ENCODE measurements at regions not wholly inside any gene's neighbourhood (a gene's known extent, or its start where the extent isn't known, plus 50 kb on each side); places are given as distances from the start of the nearest gene placed in this dataset.
"Not testable (repeated sequence)": the region's sequence is repeated elsewhere in the genome, so short reads cannot be mapped to it uniquely, and the experiment has no call there.

GRCh38 chr1:29687601-29688244 lies 451.4 kb downstream of the PTPRU start:
- DNase-seq (ENCODE audit: low read depth in 2 of 2) = no peak

DNA sequence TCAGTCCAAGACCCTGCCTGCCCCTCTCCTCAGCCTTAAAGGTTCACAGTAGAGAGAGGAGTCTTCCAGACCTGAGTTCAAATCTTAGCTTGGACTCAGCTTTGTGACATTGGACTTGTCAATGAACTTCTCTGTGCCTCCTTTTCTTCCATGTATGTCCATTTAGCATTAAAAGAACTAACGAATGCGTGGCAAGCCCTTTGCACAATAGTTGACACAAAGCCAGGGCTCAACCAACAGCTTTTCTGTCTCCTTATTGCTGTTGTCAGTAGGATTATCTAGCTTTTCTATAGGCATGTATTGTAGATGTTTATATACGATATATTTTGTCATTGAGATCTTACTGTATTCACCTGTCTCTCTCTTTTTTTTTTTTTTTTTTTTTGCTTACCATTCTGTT lies 450.8 kb downstream of the PTPRU start:
- no peak for DNase-seq (ENCODE audit: low read depth in 2 of 2)

- no peak for DNase-seq (ENCODE audit: low read depth in 2 of 2)
These were observed 449.9 kb downstream of the PTPRU start for GRCh38 chr1:29686012-29686930.

- DNase-seq (ENCODE audit: low read depth in 2 of 2) = no peak
These were observed 449.1 kb downstream of the PTPRU start for GRCh38 chr1:29685387-29685786.

GRCh38 chr1:29684141-29684540 lies 447.8 kb downstream of the PTPRU start:
- no peak for DNase-seq (ENCODE audit: low read depth in 2 of 2)

DNA sequence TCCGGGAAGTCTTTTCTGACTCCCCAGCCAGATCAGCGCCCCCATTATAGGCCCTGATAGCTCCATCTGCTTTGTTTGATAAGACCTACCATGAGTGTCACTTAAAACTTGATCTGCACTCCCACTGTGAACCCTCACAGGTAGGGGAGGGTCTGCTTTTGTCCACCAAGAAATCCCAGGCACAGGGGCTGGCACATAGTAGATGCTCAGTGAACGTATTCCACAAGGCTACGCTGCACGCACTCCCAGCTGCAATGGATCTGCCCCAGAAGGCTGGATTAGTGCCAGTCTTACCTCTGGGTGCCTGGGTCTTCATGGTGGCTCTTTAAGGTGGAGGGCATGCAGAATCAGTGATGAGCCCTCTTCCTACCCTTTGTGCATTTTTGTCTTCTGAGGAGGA lies 447.1 kb downstream of the PTPRU start:
- no peak for DNase-seq (ENCODE audit: low read depth in 2 of 2)

DNA sequence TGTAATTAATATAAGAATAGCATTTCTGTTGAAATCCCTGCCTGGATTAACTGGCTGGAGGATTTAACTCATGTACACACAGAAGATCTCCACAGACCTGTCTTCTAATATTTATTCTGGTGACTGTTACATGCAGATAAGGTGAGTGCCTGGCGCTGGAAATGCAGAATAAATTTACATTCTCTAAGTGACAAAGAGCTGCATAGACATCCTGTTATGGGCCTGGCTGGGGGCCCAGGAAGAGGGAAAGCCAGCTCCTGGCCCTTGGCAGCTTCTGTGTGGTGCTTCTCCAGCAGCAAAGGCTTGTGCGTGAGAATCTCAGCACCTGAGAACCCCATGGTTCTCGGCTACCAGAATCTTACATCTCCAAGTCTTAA lies 446.6 kb downstream of the PTPRU start:
- no peak for DNase-seq (ENCODE audit: low read depth in 2 of 2)

DNA sequence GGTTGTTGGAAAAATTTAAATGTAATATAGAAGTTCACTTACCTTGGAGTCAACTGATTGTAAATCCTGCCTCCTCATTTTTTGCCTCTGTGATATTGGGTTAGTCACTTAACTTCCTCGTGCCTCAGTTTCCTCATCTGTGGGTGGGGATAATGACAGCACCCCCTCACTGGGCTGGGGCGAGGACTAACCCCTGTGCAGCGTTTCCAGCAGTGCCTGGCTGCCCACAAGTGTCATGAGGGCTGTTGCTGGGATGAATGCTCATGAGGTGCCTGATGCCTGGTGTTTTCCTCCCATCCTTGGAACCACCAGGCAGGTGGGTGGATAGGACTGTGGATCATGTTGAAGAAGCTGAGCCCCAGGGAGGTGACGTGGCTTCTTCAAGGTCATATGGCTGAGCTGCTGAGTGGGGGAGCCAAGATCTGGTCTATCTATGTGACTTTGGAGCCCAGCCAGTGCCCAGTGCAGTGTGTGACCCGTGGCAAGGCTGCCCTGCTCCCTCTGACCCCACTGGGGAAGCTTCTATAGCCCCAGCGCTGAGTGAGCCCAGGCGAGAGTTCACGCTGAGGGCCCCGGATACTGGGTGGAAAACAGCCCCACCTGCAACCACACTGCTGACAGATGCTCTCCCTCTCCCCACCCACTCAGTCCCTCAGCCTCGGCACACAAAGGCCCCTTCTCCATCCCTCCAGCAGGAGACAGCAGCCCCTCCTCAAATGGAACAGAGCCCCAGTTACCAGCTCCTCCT lies 446.0 kb downstream of the PTPRU start:
- DNase-seq (ENCODE audit: low read depth in 2 of 2) = no peak

DNA sequence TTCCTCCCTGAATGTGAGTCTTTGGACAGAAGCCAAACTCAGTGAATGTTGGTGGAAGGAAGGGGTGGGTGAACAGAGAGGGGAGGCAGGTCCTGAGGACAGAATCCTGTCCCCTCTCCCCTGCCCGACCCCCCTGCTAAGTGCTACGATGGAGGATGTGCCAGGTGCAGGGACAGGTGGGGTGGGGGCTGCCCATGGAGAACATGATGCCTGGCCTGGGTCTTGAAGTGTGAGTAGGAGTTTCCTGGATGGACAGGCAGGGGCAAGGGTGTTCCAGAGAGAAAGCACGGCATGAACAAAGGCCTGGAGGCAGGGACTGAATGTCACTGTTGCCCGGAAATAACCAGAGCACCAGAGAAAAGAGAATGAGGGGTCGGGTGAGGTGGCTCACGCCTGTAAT lies 445.1 kb downstream of the PTPRU start:
- DNase-seq (ENCODE audit: low read depth in 2 of 2) = not testable (repeated sequence)

GRCh38 chr1:29679828-29680558 lies 443.7 kb downstream of the PTPRU start:
- DNase-seq (ENCODE audit: low read depth in 2 of 2) = no peak

- no peak for DNase-seq (ENCODE audit: low read depth in 2 of 2)
These were observed 443.0 kb downstream of the PTPRU start for GRCh38 chr1:29679316-29679715.

DNA sequence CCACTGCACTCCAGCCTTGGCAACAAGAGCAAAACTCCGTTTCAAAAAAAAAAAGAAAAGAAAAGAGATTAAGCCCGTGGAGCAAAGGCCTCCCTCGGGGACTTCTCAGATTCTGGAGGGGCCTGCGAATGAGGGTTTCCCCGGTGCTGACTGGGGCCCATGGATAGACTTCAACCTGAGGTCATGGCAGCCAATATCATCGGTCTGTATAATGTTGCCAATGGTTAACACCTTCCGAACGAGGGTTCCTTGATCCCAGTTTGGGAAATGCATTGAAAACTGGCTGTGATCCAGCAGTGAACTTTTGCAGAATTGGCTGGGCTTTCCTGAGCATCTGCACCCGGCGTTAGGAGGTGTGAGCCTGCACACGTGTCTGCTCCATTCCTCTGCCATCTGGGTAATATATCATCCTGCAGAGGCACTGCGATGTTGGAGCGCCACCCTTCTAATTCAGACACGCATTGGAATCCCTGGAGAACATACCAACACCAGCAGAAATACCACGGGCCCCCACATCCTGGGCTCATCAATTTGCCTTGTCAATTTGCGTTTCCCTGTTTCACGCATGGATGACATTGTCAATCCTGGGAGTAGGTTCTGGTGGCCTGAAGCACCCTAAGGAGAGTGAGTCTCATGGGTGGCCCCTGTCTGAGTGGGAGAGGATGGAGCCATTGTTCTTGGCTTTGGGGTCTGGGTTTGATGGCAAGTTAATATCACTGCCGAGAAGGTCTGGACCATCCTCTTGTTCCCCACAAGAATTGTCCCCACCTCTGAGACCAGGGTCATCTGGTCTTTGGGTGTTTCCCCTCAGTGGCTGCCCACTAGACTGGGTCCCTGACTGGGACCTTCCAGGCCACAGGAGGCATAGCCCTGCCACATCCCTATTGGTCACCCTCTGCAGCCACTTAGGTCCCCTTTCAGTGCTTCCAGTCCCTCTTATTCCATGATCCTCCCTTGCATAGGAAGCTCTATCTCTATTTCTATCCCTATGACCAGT lies 441.0 kb downstream of the PTPRU start:
- no peak for DNase-seq (ENCODE audit: low read depth in 2 of 2)

- DNase-seq (ENCODE audit: low read depth in 2 of 2) = no peak
These were observed 440.2 kb downstream of the PTPRU start for GRCh38 chr1:29676496-29676895.

DNA sequence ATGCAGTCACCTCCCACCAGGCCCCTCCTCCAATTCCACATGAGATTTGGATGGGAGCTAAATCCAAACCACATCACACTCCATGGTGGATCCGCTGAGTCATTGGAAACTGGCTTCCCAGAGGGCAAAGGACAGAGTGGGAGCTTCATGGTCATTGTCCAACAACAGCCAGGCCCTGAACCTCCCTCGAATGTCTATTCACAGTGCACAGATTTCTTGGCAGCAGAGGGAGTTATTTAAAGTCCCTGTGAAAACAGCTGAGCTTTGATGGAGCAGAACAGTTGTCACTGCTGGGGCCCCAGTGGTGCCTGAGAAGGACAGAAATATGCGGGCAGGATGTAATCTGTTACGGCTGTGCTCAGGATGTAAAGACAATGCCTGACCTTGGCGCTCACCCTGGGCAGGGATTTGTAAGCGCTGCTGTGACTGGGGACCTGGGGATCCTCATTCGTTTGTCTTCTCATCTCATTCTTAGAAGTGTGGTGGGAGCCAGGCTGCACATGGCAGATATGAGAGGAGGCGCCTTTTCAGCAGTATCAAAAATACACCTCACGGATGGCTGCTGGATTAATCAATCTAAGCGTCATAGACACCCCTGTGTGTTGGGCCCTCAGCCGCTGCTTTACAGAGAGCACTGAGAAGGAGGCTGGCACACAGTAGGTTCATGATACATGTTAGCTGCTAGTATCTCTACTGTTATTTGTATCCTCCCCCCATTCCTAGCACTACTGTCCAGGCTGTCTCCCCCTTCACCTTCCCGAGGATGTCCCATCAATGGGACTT lies 439.4 kb downstream of the PTPRU start:
- DNase-seq (ENCODE audit: low read depth in 2 of 2) = no peak

DNA sequence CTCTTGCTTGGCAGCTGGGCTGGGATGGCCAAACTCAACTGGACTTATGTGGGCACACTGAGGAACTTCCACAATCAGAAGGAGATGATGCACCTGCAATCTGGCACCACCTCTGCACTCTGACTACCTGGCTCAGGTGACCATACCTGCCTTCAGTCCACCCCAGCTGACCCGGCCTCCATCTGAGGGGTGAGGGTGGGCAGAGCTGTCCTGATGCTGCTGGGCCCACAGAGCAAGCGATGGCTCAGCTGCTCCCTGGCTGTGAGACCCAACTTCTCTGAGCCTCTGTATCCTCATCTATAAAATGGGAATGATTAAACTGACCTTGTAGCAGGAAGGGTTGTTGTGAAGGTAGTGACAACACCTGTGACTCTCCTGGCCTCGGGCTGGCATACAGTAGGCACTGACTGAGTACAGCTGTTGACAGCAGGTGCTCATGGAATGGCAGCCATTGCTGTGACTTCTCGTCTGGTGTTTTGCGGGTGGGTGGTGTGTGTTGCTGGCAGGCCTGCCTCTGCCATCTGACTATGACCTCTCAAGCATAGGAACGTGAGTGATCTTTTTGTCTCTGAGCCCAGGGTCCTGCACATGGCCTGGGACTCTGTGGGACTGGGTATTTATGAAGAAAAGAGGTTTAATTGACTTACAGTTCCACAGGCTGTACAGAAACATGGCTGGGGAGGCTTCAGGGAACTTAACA lies 438.5 kb downstream of the PTPRU start:
- no peak for DNase-seq (ENCODE audit: low read depth in 2 of 2)

GRCh38 chr1:29673669-29674626 lies 437.6 kb downstream of the PTPRU start:
- no peak for DNase-seq (ENCODE audit: low read depth in 2 of 2)

- DNase-seq (ENCODE audit: low read depth in 2 of 2) = no peak
These were observed 436.8 kb downstream of the PTPRU start for GRCh38 chr1:29673228-29673500.
